ENCODE measurements at regions not wholly inside any gene's neighbourhood (a gene's known extent, or its start where the extent isn't known, plus 50 kb on each side); places are given as distances from the start of the nearest gene placed in this dataset.

GRCh38 chr18:61681065-61681464 is 211.7 kb downstream of the RNF152 start:
- no peaks in the 10 kb centered on the region for H3K36me3 ChIP-seq (ENCODE audit: control insufficient read depth in 2 of 2, extremely low read depth in 1 of 2, insufficient read depth in 2 of 2, low read length in 2 of 2)
- H3K9me1 ChIP-seq (replicated peaks; ENCODE audit: control insufficient read depth, extremely low read depth, insufficient read depth, low read length), result no peaks in the 10 kb centered on the region
- ChIA-PET POLR2A (no interaction called here), CTCF (interaction anchor here (1.2 kb wide), 1 partner anchor 12 kb away, joined by 3 read pairs; no protein-coding TSS in a partner anchor)
- DNase-seq (ENCODE audit: low read depth, low spot score), result no peak
- no peak overlapping the region for H3K4me3 ChIP-seq (replicated peaks in 1 of 3; ENCODE audit: insufficient read depth in 1 of 3, low read depth in 1 of 3, low read length in 3 of 3)
- H3K27me3 ChIP-seq (ENCODE audit: control insufficient read depth in 2 of 2, insufficient read depth in 2 of 2, low read length in 2 of 2), result no peaks in the 10 kb centered on the region
- no peak overlapping the region for H2AFZ ChIP-seq (ENCODE audit: low read depth, low read length)
- H3K9ac ChIP-seq (replicated peaks; ENCODE audit: extremely low read depth, insufficient read depth, low read length), result no peak overlapping the region
- H4K20me1 ChIP-seq (replicated peaks; ENCODE audit: control insufficient read depth, extremely low read depth, insufficient read depth, low read length), result no peaks in the 10 kb centered on the region
- H3K4me1 ChIP-seq (ENCODE audit: control insufficient read depth, extremely low read depth, insufficient read depth, low read length), result no peaks in the 10 kb centered on the region
- dilution Hi-C loops (cut with MboI; ENCODE audit: extremely low pct_ligation_motif_present, low sequenced_read_pairs) (no loop called here), intact Hi-C loops (cut with micrococcal nuclease) (no loop called here)
- H3K79me2 ChIP-seq (ENCODE audit: control insufficient read depth, insufficient read depth, low read length), result no peaks in the 10 kb centered on the region
- no TSS peak for BruUV-seq (replicated peaks)
- no peak for FAIRE-seq
- TF ChIP-seq GATA2 (IDR thresholded peaks at IDR 0.05; ENCODE audit: insufficient read depth, insufficient read length, low read depth, low read length) (no peak), EZH2 (IDR thresholded peaks at IDR 0.05; ENCODE audit: borderline replicate concordance, low read depth, low read length, severe bottlenecking) (no peak), CTCF (IDR thresholded peaks at IDR 0.05; ENCODE audit: extremely low read depth in 1 of 2, insufficient read depth in 1 of 2, low read depth in 1 of 2, low read length in 2 of 2) (no peak), MAX (IDR thresholded peaks at IDR 0.05; ENCODE audit: insufficient read depth, insufficient read length) (no peak), MYC (IDR thresholded peaks at IDR 0.05; ENCODE audit: low read depth, low read length) (no peak), POLR2AphosphoS5 (IDR thresholded peaks at IDR 0.05; ENCODE audit: insufficient read depth, low read depth, low read length) (no peak), POLR2A (IDR thresholded peaks at IDR 0.05; ENCODE audit: low read depth, low read length) (no peak), JUN (IDR thresholded peaks at IDR 0.05; ENCODE audit: borderline replicate concordance, insufficient read depth, insufficient read length, low read depth) (no peak), FOS (IDR thresholded peaks at IDR 0.05; ENCODE audit: borderline replicate concordance, insufficient read depth, low read length) (no peak)
- H3K27ac ChIP-seq (ENCODE audit: insufficient read depth, low read depth, low read length), result no peak overlapping the region
- H3K9me3 ChIP-seq (replicated peaks; ENCODE audit: control insufficient read depth, insufficient read depth, low read length), result no peaks in the 10 kb centered on the region
- no peak overlapping the region for H3K4me2 ChIP-seq (ENCODE audit: insufficient read depth, low read length)

Data from endothelial cell of umbilical vein (primary cell).